GM10266 (cell line): ENCODE measurements at regions not wholly inside any gene's neighbourhood (a gene's known extent, or its start where the extent isn't known, plus 50 kb on each side); places are given as distances from the start of the nearest gene placed in this dataset.
"Not testable (repeated sequence)": the region's sequence is repeated elsewhere in the genome, so short reads cannot be mapped to it uniquely, and the experiment has no call there.

Source experiments
- DNase-seq: peaks from one replicate; pipeline ENCODE4 v3.0.0; 2012; ENCODE audit errors: extremely low spot score
- CTCF ChIP-seq: IDR thresholded peaks from 2 replicates; pipeline ENCODE4 v1.5.1; 2012; ENCODE audit warnings: mild to moderate bottlenecking, low read depth; ENCODE audit not compliant: control insufficient read depth, insufficient read depth; ENCODE audit errors: missing control alignments

- no peak for TF ChIP-seq CTCF
- no peak for DNase-seq
These were observed 99.0 kb upstream of the DDHD1 start for GRCh38 chr14:53252141-53252540.

GRCh38 chr14:53249059-53249458 is 95.9 kb upstream of the DDHD1 start:
- no peak for DNase-seq
- no peak for TF ChIP-seq CTCF

- no peak for TF ChIP-seq CTCF
- DNase-seq = no peak
These were observed 94.7 kb upstream of the DDHD1 start for GRCh38 chr14:53247596-53248370.

GRCh38 chr14:53242898-53243297 is 89.8 kb upstream of the DDHD1 start:
- DNase-seq = not testable (repeated sequence)

GRCh38 chr14:53237488-53237887 is 84.4 kb upstream of the DDHD1 start:
- no peak for TF ChIP-seq CTCF

GRCh38 chr14:53236708-53237107 is 83.6 kb upstream of the DDHD1 start:
- DNase-seq = no peak
- TF ChIP-seq CTCF = no peak

More at GRCh38 chr14:53237488-53237887, 84.4 kb upstream of the DDHD1 start:
- no peak for DNase-seq

- DNase-seq = no peak
- no peak for TF ChIP-seq CTCF
These were observed 78.0 kb upstream of the DDHD1 start for GRCh38 chr14:53231171-53231570.

- TF ChIP-seq CTCF = no peak
- DNase-seq = no peak
These were observed 75.8 kb upstream of the DDHD1 start for GRCh38 chr14:53228966-53229365.
